ENCODE measurements at regions not wholly inside any gene's neighbourhood (a gene's known extent, or its start where the extent isn't known, plus 50 kb on each side); places are given as distances from the start of the nearest gene placed in this dataset.

GRCh38 chr1:60859111-60859510 is 223.2 kb upstream of the NFIA start:
- no peak for TF ChIP-seq CTCF (conservative IDR thresholded peaks at IDR 0.05)
- no peak overlapping the region for H3K14ac ChIP-seq (ENCODE audit: insufficient read depth, low read length)
- H3K4me1 Mint-ChIP-seq: peaks cover 19 to 20% of the 10 kb centered on the region in 2 experiments
- H4K91ac ChIP-seq (ENCODE audit: insufficient read length, low read depth, low read length): no peak overlapping the region
- no peak overlapping the region for H3K27ac Mint-ChIP-seq
- H3K9ac ChIP-seq (ENCODE audit: extremely low read depth, insufficient read length, low read length): no peak overlapping the region
- DNase-seq: no peak
- no peaks in the 10 kb centered on the region for H3K23me2 ChIP-seq (ENCODE audit: insufficient read length, low read depth, low read length, poor library complexity, severe bottlenecking)
- H3K18ac ChIP-seq (ENCODE audit: insufficient read length, low read depth, low read length): no peak overlapping the region
- no peaks in the 10 kb centered on the region for H3K79me1 ChIP-seq (ENCODE audit: insufficient read depth, low read depth, low read length, poor library complexity, severe bottlenecking)
- H3K23ac ChIP-seq (ENCODE audit: insufficient read length, low read depth, low read length): no peak overlapping the region
- H3K56ac ChIP-seq (ENCODE audit: insufficient read length, low read depth, low read length): no peak overlapping the region
- H3K4me3 Mint-ChIP-seq: no peak overlapping the region
- H2BK15ac ChIP-seq (ENCODE audit: low read depth, low read length): no peak overlapping the region
- no peak overlapping the region for H4K8ac ChIP-seq (replicated peaks; ENCODE audit: insufficient read length, low read depth, low read length)
- no peak overlapping the region for H3T11ph ChIP-seq (ENCODE audit: low read length)
- H3K27me3 Mint-ChIP-seq (ENCODE audit: low read depth): peaks cover 3% of the 10 kb centered on the region
- H2BK20ac ChIP-seq (ENCODE audit: low read depth, low read length, poor library complexity, severe bottlenecking): no peak overlapping the region
- H3K4me2 ChIP-seq (ENCODE audit: insufficient read depth, insufficient read length, low read length): no peak overlapping the region
- no peak overlapping the region for H3K27ac ChIP-seq (ENCODE audit: insufficient read length, low read depth, low read length)
- H2BK12ac ChIP-seq (ENCODE audit: insufficient read length, low read depth, low read length): no peak overlapping the region
- no peaks in the 10 kb centered on the region for H3K79me2 ChIP-seq (ENCODE audit: insufficient read depth, low read length)
- H4K5ac ChIP-seq (ENCODE audit: insufficient read length, low read depth, low read length): no peak overlapping the region
- no peak overlapping the region for H2AK5ac ChIP-seq (ENCODE audit: insufficient read length, low read length)
- no CpG with 5 or more reads among the region's 2 CpGs for WGBS (ENCODE audit: extremely low coverage, insufficient read length, low lambda C conversion rate)
- 0 out of 2 replicates have a peak, but pooled peaks cover 5% of the 10 kb centered on the region for H3K4me1 ChIP-seq (ENCODE audit: insufficient read depth, low read length)
- no peaks in the 10 kb centered on the region for H3K9me3 ChIP-seq (ENCODE audit: control insufficient read depth, low read depth, low read length)
- H2AFZ ChIP-seq (ENCODE audit: low read length): no peak overlapping the region
- no peak overlapping the region for H2BK120ac ChIP-seq (ENCODE audit: low read depth, low read length, poor library complexity, severe bottlenecking)
- H2BK5ac ChIP-seq (ENCODE audit: insufficient read length, low read length): no peak overlapping the region
- no peaks in the 10 kb centered on the region; a peak in 1 of 5 replicates for H3K9me3 Mint-ChIP-seq
- no peaks in the 10 kb centered on the region for H3K27me3 ChIP-seq (ENCODE audit: insufficient read depth, low read length)
- no peaks in the 10 kb centered on the region; a peak in 1 of 7 replicates for H3K36me3 Mint-ChIP-seq (ENCODE audit: insufficient read depth in 1 of 3, low read depth in 3 of 3)
- H3K4ac ChIP-seq (ENCODE audit: low read depth, low read length): no peak overlapping the region
- H4K20me1 ChIP-seq (ENCODE audit: control insufficient read depth, insufficient read depth, insufficient read length): no peaks in the 10 kb centered on the region
